ENCODE measurements at regions not wholly inside any gene's neighbourhood (a gene's known extent, or its start where the extent isn't known, plus 50 kb on each side); places are given as distances from the start of the nearest gene placed in this dataset.

- Mint-ChIP-seq H3K36me3 (ENCODE audit: low read depth) (peaks cover 12% of the 10 kb centered on the region), H3K27ac (ENCODE audit: unreplicated experiment) (no peak overlapping the region), H3K9me3 (peaks cover 13% of the 10 kb centered on the region), H3K27me3 (ENCODE audit: low read depth) (no peaks in the 10 kb centered on the region), H3K4me3 (no peak overlapping the region), H3K4me1 (no peaks in the 10 kb centered on the region)
- DNase-seq (ENCODE audit: low read depth, low spot score): no peak
- no peak for TF ChIP-seq CTCF (conservative IDR thresholded peaks at IDR 0.05)
Observed at GRCh38 chr5:3237276-3237868, 358.3 kb upstream of the IRX1 start.

GRCh38 chr5:3234566-3234965 is 361.1 kb upstream of the IRX1 start:
- no peak for DNase-seq (ENCODE audit: low read depth, low spot score)
- Mint-ChIP-seq H3K36me3 (ENCODE audit: low read depth) (peaks cover 3% of the 10 kb centered on the region), H3K27me3 (ENCODE audit: low read depth) (no peaks in the 10 kb centered on the region), H3K9me3 (peaks cover 2% of the 10 kb centered on the region), H3K4me1 (no peaks in the 10 kb centered on the region), H3K27ac (ENCODE audit: unreplicated experiment) (no peak overlapping the region), H3K4me3 (no peak overlapping the region)
- no peak for TF ChIP-seq CTCF (conservative IDR thresholded peaks at IDR 0.05)

GRCh38 chr5:3230941-3231340 is 364.7 kb upstream of the IRX1 start:
- Mint-ChIP-seq H3K4me1 (peaks cover 7% of the 10 kb centered on the region), H3K9me3 (peaks cover under 1% of the 10 kb centered on the region), H3K4me3 (no peak overlapping the region), H3K27me3 (ENCODE audit: low read depth) (no peaks in the 10 kb centered on the region), H3K36me3 (ENCODE audit: low read depth) (peaks cover 3% of the 10 kb centered on the region), H3K27ac (ENCODE audit: unreplicated experiment) (no peak overlapping the region)
- TF ChIP-seq CTCF (conservative IDR thresholded peaks at IDR 0.05): no peak
- DNase-seq (ENCODE audit: low read depth, low spot score): no peak

GRCh38 chr5:3230254-3230653 is 365.4 kb upstream of the IRX1 start:
- TF ChIP-seq CTCF (conservative IDR thresholded peaks at IDR 0.05): no peak
- peaks cover 3% of the 10 kb centered on the region for H3K36me3 Mint-ChIP-seq (ENCODE audit: low read depth)
- H3K27ac Mint-ChIP-seq (ENCODE audit: unreplicated experiment): no peak overlapping the region
- no peaks in the 10 kb centered on the region for H3K9me3 Mint-ChIP-seq
- no peaks in the 10 kb centered on the region for H3K27me3 Mint-ChIP-seq (ENCODE audit: low read depth)
- peaks cover 7% of the 10 kb centered on the region for H3K4me1 Mint-ChIP-seq
- DNase-seq (ENCODE audit: low read depth, low spot score): no peak
- no peak overlapping the region for H3K4me3 Mint-ChIP-seq

- TF ChIP-seq CTCF (conservative IDR thresholded peaks at IDR 0.05): no peak
- no peaks in the 10 kb centered on the region for H3K27me3 Mint-ChIP-seq (ENCODE audit: low read depth)
- no peak for DNase-seq (ENCODE audit: low read depth, low spot score)
- no peaks in the 10 kb centered on the region for H3K9me3 Mint-ChIP-seq
- H3K27ac Mint-ChIP-seq (ENCODE audit: unreplicated experiment): no peak overlapping the region
- no peak overlapping the region for H3K4me3 Mint-ChIP-seq
- peaks cover 7% of the 10 kb centered on the region for H3K4me1 Mint-ChIP-seq
- no peaks in the 10 kb centered on the region for H3K36me3 Mint-ChIP-seq (ENCODE audit: low read depth)
Observed at GRCh38 chr5:3226196-3226920, 369.3 kb upstream of the IRX1 start.
